Vagina (tissue), 2 donors: ENCODE measurements at regions not wholly inside any gene's neighbourhood (a gene's known extent, or its start where the extent isn't known, plus 50 kb on each side); places are given as distances from the start of the nearest gene placed in this dataset.

Experiments
- CTCF ChIP-seq, 3 experiments: fragments of 450-650 bp in 2 of 3; fragments of 200-600 bp in 1 of 3; sonication (generic) in 1 of 3; IDR thresholded peaks; one replicate each; pipeline ENCODE4 v1.5.1; 2017 to 2019; ENCODE audit warnings: antibody characterized with exemption in 3 of 3, mild to moderate bottlenecking in 2 of 3, moderate library complexity in 2 of 3
- POLR2A ChIP-seq, 2 donors: fragments of 450-650 bp; IDR thresholded peaks; one replicate each; pipeline ENCODE4 v1.6.1; 2017; ENCODE audit warnings: antibody characterized with exemption in 2 of 2, mild to moderate bottlenecking in 2 of 2, moderate library complexity in 2 of 2

GRCh38 chr22:47512617-47513016 is 750.2 kb downstream of the TBC1D22A start:
- TF ChIP-seq CTCF (IDR thresholded peaks at IDR 0.05): no peak
- no peak for TF ChIP-seq POLR2A (IDR thresholded peaks at IDR 0.05)
